Hematopoietic multipotent progenitor cell treated with erythropoietin and hydrocortisone succinate and interleukin-3 and kit ligand, for 8 days (in vitro differentiated cells): ENCODE measurements at regions not wholly inside any gene's neighbourhood (a gene's known extent, or its start where the extent isn't known, plus 50 kb on each side); places are given as distances from the start of the nearest gene placed in this dataset.
"Not testable (repeated sequence)": the region's sequence is repeated elsewhere in the genome, so short reads cannot be mapped to it uniquely, and the experiment has no call there.

Experiments
- DNase-seq: peaks from one replicate; pipeline ENCODE4 v3.0.0-alpha.2; 2015

DNA sequence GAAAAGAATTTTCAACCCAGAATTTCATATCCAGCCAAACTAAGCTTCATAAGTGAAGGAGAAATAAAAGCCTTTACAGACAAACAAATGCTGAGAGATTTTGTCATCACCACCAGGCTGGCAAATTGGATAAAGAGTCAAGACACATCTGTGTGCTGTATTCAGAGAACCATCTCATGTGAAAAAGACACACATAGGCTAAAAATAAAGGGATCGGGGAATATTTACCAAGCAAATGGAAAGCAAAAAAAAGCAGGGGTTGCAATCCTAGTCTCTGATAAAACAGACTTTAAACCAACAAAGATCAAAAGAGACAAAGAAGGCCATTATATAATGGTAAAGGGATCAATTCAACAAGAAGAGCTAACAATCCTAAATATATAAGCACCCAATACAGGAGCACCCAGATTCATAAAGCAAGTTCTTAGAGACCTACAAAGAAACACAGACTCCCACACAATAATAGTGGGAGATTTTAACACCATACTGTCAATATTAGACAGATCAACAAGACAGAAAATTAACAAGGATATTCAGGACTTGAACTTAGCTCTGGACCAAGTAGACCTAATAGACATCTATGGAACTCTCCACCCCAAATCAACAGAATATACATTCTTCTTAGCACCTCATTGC lies 55.9 kb upstream of the ACSM6 start:
- not testable (repeated sequence) for DNase-seq

DNA sequence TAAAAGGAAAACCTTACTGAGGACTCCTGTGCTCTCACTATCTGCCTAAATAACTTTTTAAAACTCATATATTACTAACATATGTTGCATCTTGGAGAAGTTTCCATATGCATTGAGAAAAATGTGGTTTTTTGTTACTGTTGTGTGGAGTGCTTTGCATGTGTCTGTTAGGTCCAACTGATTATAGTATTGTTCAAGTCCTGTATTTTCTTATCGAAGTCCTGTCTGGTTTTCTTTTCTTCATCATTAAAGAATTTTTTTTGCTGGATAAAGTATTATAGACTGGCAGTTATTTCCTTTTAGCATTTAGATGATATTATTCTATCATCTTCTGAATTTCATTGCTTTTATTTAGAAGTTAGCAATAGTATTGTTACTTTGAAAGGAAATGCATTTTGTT lies 59.5 kb upstream of the ACSM6 start:
- no peak for DNase-seq

DNA sequence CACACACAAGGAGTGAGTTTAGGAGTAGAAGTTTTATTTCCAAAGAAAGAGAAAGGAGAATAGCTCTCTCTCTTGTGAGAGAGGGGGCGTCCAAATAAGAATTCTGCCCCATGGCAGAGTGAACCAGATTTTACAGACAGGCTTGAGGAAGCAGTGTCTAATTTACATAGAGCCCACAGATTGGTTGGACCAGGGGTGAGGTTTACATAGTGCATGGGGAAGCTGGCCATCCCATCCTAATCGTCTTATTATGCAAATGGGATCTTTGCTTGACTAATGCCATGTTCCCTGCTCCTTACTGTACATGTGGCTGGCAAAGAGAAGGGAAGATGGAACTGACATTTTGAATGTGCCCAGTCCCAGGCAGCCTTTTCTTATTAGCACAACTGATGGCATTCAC lies 60.0 kb upstream of the ACSM6 start:
- DNase-seq, result no peak

DNA sequence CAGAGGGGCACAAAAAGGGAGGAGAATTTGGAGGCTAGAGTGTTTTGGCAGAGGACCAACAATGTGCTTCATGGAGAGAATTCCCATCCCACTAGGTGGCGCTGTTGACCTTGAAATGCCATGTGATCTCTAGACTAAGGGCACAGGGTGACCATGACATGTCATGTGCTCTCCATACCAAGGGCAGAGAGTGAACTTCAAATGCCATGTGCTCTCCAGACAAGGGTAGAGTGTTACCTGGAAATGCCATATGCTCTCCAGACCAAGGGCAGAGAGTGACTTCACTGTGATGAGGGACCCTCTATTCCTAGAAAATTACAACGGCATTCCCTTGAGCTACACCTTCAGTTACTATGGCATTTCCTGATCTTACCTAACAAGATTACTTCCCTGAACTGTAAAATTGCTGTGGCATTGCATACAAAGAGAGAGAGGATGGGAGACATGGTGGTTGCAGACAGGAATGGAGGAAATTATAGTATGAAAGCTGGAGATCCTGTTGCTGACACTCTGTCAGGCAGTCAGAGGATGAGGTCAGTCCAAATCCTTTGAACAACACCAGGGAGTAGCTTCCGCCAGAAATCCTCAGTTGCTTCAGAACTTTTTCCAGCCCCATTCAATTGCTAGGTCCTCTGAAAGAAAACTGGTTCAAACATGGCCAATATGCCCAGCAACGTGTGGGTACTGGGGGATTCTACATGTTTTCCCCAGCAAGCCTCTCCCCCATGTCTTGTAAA lies 60.9 kb upstream of the ACSM6 start:
- DNase-seq, result peak; percentile 95

DNA sequence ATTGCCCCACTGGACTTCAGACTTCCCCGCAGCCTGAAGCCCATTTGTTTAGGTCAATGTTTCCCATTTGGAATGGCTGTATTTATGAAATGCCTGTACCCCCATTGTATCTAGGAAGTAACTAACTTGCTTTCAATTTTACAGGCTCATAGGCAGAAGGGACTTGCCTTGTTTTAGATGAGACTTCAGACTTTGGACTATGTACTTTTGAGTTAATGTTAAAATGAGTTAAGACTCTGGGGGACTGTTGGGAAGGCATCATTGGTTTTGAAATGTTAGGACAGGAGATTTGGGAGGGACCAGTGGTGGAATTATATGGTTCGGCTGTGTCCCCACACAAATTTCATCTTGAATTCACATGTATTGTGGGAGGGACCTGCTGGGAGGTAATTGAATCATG lies 61.1 kb upstream of the CYP2C8 start:
- DNase-seq, result not testable (repeated sequence)

DNA sequence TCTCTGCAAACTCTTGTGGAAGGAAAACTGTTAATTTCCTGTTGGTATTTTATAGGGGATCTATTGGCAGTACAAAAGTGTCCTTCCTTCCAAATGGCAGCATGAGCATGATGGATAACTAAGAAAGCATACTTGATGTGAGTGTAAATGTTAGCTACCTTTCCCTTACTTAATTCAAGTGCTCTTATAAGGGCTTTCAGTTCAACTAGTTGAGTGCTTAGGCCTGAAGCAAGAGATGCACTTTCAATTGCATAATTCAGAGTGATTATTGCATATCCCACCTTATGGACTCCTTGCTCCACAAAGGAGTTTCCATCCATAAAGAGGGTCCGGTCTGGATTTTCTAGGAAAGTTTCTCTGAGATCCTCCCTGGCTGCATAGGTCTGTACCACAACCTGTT lies 56.3 kb upstream of the CYP2C8 start:
- DNase-seq, result no peak

DNA sequence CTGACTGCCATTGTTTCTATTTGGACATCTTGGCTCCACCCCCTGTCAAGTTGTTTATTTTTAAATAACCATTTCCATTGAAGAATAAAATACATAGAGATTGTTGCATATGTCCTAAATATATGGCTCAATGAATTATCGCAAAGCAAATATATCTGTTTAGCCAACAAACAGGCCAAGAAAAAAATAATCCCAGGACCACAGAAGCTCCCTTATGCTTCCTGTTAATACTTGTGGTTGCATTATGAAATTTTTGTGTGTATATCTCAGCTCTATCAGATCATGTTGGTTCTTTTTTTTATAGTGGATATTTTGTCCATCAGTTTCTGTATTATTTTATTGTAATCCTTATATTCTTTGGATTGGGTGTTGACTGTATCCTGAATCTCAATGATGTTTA lies 53.4 kb upstream of the CYP2C8 start:
- no peak for DNase-seq

DNA sequence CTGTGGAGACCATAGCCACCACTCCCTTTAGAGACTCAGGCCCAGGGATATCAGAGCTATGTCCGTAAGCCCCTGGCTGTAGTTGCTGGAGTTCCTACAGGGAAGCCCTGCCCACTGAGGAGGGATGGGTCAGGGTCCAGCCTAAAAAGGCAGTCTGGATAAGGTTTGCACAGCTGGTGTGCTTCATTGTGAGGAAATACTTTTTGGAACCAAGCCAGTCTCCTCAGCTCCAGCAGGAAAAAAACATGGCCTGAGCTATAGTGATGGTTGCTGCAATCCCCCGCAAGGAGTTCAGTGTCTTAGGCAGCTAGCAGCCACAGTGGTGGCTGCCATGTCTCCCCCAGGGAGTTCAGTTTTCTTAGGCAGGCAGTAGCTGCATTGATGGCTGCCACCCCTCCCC lies 52.6 kb upstream of the CYP2C8 start:
- DNase-seq, result no peak
